ENCODE measurements at regions not wholly inside any gene's neighbourhood (a gene's known extent, or its start where the extent isn't known, plus 50 kb on each side); places are given as distances from the start of the nearest gene placed in this dataset.

DNA sequence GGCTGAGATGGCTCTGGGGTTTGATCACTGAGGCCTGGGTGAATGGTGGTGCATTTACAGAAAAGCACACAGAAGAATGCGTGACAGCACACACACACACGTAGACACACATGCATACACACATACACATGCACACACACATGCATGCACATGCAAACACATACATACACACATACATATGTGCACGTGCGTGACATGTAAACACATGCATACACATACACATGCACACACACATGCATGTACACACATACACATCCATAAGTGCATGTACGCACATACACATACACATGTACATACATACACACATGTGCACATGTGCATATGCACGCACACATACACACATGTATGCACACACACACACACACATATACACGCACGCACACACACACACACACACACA lies 108.4 kb downstream of the AIPL1 start (continued):
- TF ChIP-seq, protein P1, sequence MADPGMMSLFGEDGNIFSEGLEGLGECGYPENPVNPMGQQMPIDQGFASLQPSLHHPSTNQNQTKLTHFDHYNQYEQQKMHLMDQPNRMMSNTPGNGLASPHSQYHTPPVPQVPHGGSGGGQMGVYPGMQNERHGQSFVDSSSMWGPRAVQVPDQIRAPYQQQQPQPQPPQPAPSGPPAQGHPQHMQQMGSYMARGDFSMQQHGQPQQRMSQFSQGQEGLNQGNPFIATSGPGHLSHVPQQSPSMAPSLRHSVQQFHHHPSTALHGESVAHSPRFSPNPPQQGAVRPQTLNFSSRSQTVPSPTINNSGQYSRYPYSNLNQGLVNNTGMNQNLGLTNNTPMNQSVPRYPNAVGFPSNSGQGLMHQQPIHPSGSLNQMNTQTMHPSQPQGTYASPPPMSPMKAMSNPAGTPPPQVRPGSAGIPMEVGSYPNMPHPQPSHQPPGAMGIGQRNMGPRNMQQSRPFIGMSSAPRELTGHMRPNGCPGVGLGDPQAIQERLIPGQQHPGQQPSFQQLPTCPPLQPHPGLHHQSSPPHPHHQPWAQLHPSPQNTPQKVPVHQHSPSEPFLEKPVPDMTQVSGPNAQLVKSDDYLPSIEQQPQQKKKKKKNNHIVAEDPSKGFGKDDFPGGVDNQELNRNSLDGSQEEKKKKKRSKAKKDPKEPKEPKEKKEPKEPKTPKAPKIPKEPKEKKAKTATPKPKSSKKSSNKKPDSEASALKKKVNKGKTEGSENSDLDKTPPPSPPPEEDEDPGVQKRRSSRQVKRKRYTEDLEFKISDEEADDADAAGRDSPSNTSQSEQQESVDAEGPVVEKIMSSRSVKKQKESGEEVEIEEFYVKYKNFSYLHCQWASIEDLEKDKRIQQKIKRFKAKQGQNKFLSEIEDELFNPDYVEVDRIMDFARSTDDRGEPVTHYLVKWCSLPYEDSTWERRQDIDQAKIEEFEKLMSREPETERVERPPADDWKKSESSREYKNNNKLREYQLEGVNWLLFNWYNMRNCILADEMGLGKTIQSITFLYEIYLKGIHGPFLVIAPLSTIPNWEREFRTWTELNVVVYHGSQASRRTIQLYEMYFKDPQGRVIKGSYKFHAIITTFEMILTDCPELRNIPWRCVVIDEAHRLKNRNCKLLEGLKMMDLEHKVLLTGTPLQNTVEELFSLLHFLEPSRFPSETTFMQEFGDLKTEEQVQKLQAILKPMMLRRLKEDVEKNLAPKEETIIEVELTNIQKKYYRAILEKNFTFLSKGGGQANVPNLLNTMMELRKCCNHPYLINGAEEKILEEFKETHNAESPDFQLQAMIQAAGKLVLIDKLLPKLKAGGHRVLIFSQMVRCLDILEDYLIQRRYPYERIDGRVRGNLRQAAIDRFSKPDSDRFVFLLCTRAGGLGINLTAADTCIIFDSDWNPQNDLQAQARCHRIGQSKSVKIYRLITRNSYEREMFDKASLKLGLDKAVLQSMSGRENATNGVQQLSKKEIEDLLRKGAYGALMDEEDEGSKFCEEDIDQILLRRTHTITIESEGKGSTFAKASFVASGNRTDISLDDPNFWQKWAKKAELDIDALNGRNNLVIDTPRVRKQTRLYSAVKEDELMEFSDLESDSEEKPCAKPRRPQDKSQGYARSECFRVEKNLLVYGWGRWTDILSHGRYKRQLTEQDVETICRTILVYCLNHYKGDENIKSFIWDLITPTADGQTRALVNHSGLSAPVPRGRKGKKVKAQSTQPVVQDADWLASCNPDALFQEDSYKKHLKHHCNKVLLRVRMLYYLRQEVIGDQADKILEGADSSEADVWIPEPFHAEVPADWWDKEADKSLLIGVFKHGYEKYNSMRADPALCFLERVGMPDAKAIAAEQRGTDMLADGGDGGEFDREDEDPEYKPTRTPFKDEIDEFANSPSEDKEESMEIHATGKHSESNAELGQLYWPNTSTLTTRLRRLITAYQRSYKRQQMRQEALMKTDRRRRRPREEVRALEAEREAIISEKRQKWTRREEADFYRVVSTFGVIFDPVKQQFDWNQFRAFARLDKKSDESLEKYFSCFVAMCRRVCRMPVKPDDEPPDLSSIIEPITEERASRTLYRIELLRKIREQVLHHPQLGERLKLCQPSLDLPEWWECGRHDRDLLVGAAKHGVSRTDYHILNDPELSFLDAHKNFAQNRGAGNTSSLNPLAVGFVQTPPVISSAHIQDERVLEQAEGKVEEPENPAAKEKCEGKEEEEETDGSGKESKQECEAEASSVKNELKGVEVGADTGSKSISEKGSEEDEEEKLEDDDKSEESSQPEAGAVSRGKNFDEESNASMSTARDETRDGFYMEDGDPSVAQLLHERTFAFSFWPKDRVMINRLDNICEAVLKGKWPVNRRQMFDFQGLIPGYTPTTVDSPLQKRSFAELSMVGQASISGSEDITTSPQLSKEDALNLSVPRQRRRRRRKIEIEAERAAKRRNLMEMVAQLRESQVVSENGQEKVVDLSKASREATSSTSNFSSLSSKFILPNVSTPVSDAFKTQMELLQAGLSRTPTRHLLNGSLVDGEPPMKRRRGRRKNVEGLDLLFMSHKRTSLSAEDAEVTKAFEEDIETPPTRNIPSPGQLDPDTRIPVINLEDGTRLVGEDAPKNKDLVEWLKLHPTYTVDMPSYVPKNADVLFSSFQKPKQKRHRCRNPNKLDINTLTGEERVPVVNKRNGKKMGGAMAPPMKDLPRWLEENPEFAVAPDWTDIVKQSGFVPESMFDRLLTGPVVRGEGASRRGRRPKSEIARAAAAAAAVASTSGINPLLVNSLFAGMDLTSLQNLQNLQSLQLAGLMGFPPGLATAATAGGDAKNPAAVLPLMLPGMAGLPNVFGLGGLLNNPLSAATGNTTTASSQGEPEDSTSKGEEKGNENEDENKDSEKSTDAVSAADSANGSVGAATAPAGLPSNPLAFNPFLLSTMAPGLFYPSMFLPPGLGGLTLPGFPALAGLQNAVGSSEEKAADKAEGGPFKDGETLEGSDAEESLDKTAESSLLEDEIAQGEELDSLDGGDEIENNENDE (IDR thresholded peaks at IDR 0.05; ENCODE audit: insufficient replicate concordance, low read length), result no peak
- TF ChIP-seq, protein P2, sequence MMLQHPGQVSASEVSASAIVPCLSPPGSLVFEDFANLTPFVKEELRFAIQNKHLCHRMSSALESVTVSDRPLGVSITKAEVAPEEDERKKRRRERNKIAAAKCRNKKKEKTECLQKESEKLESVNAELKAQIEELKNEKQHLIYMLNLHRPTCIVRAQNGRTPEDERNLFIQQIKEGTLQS (IDR thresholded peaks at IDR 0.05; ENCODE audit: insufficient read depth, low read depth, low read length), result no peak
- TF ChIP-seq PHF8 (conservative IDR thresholded peaks at IDR 0.05; ENCODE audit: low read depth, low read length) (no peak), CREB1 (IDR thresholded peaks at IDR 0.05) (no peak), TAF7 (optimal IDR thresholded peaks at IDR 0.05; ENCODE audit: borderline replicate concordance, low read depth, low read length) (no peak), GABPA (IDR thresholded peaks at IDR 0.05; ENCODE audit: borderline replicate concordance, insufficient read depth, low read length) (no peak), BCL11A (IDR thresholded peaks at IDR 0.05; ENCODE audit: low read depth in 2 of 2, low read length in 2 of 2) (no peak), SAP30 (IDR thresholded peaks at IDR 0.05; ENCODE audit: insufficient read depth, insufficient replicate concordance, low read length) (no peak), CHD2 (IDR thresholded peaks at IDR 0.05; ENCODE audit: low read length) (no peak), SP4 (IDR thresholded peaks at IDR 0.05; ENCODE audit: low read length) (no peak), TBP (IDR thresholded peaks at IDR 0.05; ENCODE audit: low read depth, low read length) (no peak)

Data from H1 (cell line).